ENCODE measurements at regions not wholly inside any gene's neighbourhood (a gene's known extent, or its start where the extent isn't known, plus 50 kb on each side); places are given as distances from the start of the nearest gene placed in this dataset.

DNA sequence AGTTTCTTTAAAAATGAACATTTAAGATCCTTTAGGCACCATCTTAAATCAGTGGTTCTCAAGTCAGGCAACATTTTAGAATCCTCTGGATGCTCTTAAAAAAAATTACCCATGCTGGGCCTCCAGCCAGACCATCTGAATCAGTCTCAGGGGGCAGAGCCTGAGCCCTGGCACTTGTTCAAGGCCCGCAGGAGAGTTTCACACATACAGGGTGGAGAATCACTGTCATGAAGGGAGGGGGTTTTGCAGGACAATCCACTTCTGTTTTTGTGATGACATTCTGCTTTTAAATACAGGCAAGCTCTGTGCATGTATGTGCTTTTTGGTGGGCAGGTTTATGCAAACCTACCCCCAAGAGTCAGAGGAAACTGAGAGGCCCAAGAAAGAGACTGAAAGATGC, 268.6 kb downstream of the SEC23IP start:
- 32 to 34% methylated on average over 1 of the region's 1 CpG for WGBS, 2 donors
- intact Hi-C loops (cut with DNase I) = no loop called here
- H3K27ac ChIP-seq = no peak overlapping the region
- H3K4me3 ChIP-seq = no peak overlapping the region
- H3K27me3 ChIP-seq = peaks cover 0 to 7% (median 0%) of the 10 kb centered on the region in 7 donors
- TF ChIP-seq, protein P1, sequence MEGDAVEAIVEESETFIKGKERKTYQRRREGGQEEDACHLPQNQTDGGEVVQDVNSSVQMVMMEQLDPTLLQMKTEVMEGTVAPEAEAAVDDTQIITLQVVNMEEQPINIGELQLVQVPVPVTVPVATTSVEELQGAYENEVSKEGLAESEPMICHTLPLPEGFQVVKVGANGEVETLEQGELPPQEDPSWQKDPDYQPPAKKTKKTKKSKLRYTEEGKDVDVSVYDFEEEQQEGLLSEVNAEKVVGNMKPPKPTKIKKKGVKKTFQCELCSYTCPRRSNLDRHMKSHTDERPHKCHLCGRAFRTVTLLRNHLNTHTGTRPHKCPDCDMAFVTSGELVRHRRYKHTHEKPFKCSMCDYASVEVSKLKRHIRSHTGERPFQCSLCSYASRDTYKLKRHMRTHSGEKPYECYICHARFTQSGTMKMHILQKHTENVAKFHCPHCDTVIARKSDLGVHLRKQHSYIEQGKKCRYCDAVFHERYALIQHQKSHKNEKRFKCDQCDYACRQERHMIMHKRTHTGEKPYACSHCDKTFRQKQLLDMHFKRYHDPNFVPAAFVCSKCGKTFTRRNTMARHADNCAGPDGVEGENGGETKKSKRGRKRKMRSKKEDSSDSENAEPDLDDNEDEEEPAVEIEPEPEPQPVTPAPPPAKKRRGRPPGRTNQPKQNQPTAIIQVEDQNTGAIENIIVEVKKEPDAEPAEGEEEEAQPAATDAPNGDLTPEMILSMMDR (IDR thresholded peaks at IDR 0.05) = no peak
- no peak for DNase-seq
- no peak for ATAC-seq
- no peaks in the 10 kb centered on the region for H3K36me3 ChIP-seq
- H3K9me3 ChIP-seq = peaks cover 0 to 8% (median 0%) of the 10 kb centered on the region in 11 donors
- H3K4me1 ChIP-seq = no peaks in the 10 kb centered on the region

DNA sequence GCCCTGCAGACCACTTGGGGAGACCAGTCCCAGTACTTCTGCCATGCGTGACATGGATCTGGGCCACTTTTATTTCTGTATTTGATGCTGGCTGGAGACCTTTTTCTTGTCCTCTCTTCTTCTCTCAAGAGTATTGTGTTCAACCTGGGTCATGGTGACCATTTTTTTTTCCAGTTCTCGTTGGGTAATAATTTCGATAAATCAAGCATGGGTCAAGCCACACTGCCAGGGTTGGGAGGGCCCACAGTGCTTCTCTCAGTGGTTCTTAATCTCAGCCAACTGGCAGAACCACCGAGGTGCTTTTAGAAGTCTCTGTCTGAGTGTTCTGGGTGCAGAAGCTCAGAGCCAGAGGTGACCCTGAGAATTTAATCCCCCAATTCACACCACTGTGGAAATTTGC, 269.9 kb downstream of the SEC23IP start:
- DNase-seq = no peak
- intact Hi-C loops (cut with DNase I) = no loop called here
- ATAC-seq = no peak
- 76 to 83% methylated on average over 4 of the region's 4 CpGs for WGBS, 2 donors
- Histone ChIP-seq H3K27me3 (no peaks in the 10 kb centered on the region), H3K4me3 (no peak overlapping the region), H3K9me3 (peaks cover 0 to 8% (median 0%) of the 10 kb centered on the region in 11 donors), H3K36me3 (no peaks in the 10 kb centered on the region), H3K4me1 (no peaks in the 10 kb centered on the region), H3K27ac (no peak overlapping the region)
- TF ChIP-seq, protein P1 (IDR thresholded peaks at IDR 0.05) = no peak

DNA sequence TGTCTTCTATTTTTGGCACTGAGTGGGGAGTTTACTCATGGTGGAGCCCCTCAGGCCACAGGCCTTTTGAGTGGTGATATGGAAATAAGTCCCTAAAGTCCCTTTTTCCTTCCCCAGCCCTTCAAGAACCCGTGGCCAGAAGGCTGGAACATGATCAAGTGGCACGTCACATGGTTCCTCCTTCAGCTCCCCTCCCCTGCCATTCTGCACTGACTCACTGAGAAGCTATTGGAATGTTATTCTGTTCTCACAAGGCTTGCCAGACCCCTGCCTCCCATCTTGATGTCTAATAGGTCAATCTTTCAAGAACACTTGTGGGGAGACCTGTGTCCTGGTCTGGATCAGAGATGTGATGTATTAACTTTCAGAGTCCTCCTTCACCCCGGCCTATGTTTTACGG, 279.8 kb downstream of the SEC23IP start:
- ATAC-seq = no peak
- Histone ChIP-seq H3K4me3 (no peak overlapping the region), H3K4me1 (no peaks in the 10 kb centered on the region), H3K27me3 (no peaks in the 10 kb centered on the region), H3K27ac (no peak overlapping the region), H3K36me3 (no peaks in the 10 kb centered on the region), H3K9me3 (no peaks in the 10 kb centered on the region)
- no peak for DNase-seq
- intact Hi-C loops (cut with DNase I) = no loop called here
- TF ChIP-seq, protein P1 (IDR thresholded peaks at IDR 0.05) = no peak
- 58 to 61% methylated on average over 4 of the region's 4 CpGs for WGBS, 2 donors

DNA sequence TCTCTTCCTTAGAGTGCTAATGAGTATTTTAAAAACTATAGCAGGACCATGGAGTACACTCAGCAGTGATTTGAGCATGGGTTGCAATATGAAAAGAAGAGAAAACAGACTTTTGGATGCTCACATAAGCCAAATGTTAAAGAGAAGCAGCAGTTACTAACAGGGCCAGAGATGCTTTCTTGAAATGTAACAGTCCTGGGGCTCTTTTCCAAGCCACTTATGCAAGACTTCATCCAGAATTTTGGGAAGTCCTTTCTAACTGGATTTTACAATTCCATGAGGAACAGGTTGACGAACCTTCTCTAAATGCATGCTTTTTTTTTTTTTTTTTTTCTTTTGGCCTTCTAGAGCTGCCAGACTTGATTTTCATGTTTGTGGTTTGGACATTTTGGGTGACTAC, 282.0 kb downstream of the SEC23IP start:
- H3K4me3 ChIP-seq = no peak overlapping the region
- H3K27me3 ChIP-seq = no peaks in the 10 kb centered on the region
- DNase-seq = no peak
- no peak overlapping the region for H3K27ac ChIP-seq
- no peaks in the 10 kb centered on the region for H3K9me3 ChIP-seq
- TF ChIP-seq, protein P1 (IDR thresholded peaks at IDR 0.05) = no peak
- 77 to 88% methylated on average over 1 of the region's 1 CpG for WGBS, 2 donors
- intact Hi-C loops (cut with DNase I) = no loop called here
- H3K4me1 ChIP-seq = no peaks in the 10 kb centered on the region
- H3K36me3 ChIP-seq = no peaks in the 10 kb centered on the region
- ATAC-seq = no peak

DNA sequence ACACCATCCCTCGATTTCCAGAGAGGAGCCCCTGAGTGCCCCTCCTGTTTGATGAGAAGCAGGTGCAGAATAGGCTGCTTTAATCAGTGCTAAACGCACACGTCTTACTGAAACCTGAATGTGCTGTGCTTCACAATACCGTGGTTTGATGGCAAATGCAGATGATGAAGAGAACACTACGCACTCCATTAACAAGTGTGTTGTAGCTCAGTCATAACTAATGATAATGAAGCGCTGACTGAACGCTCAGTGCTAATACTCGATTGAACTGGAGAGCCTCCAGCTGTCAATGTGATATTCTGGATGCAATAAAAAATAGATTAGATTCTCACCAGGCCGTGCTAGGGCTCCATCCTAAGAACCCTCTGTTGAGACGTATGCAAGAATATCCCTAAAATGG, 279.7 kb upstream of the PLPP4 start:
- no peaks in the 10 kb centered on the region for H3K36me3 ChIP-seq
- ATAC-seq (no peak), DNase-seq (no peak)
- no peaks in the 10 kb centered on the region for H3K4me1 ChIP-seq
- intact Hi-C loops (cut with DNase I) = no loop called here
- WGBS, 2 donors = 71 to 77% methylated on average over 10 of the region's 10 CpGs
- TF ChIP-seq, protein P1 (IDR thresholded peaks at IDR 0.05) = no peak
- H3K4me3 ChIP-seq = no peak overlapping the region
- H3K27ac ChIP-seq = no peak overlapping the region
- no peaks in the 10 kb centered on the region for H3K27me3 ChIP-seq
- no peaks in the 10 kb centered on the region for H3K9me3 ChIP-seq
